HEK293 (cell line): ENCODE measurements at regions not wholly inside any gene's neighbourhood (a gene's known extent, or its start where the extent isn't known, plus 50 kb on each side); places are given as distances from the start of the nearest gene placed in this dataset.
"Not testable (repeated sequence)": the region's sequence is repeated elsewhere in the genome, so short reads cannot be mapped to it uniquely, and the experiment has no call there.

Experiments
- BCL11A ChIP-seq: fragments of 450-650 bp; formaldehyde crosslinking; IDR thresholded peaks from 2 replicates; pipeline ENCODE4 v1.5.1; 2016; ENCODE audit warnings: low read depth, missing biosample characterization, missing genetic modification characterization
- HOXA7 ChIP-seq: sonication (generic); formaldehyde crosslinking; IDR thresholded peaks from 2 replicates; pipeline ENCODE4 v1.8.1; 2022; ENCODE audit warnings: missing genetic modification reagents, borderline replicate concordance
- MYNN ChIP-seq: fragments of 450-650 bp; formaldehyde crosslinking; IDR thresholded peaks from 2 replicates; pipeline ENCODE4 v1.5.1; 2016; ENCODE audit warnings: missing biosample characterization, missing genetic modification characterization, borderline replicate concordance
- RBAK ChIP-seq: fragments of 450-650 bp; formaldehyde crosslinking; IDR thresholded peaks from 2 replicates; pipeline ENCODE4 v1.5.1; 2016; ENCODE audit warnings: missing biosample characterization, missing genetic modification characterization
- REST ChIP-seq: fragments of 450-650 bp; formaldehyde crosslinking; IDR thresholded peaks from 2 replicates; pipeline ENCODE4 v1.5.1; 2016; ENCODE audit warnings: missing biosample characterization, missing genetic modification characterization
- ZBTB1 ChIP-seq: fragments of 450-650 bp; formaldehyde crosslinking; IDR thresholded peaks from 2 replicates; pipeline ENCODE4 v1.5.1; 2016; ENCODE audit warnings: missing biosample characterization, missing genetic modification characterization
- ZNF138 ChIP-seq: fragments of 450-650 bp; formaldehyde crosslinking; IDR thresholded peaks from 2 replicates; pipeline ENCODE4 v1.5.1; 2016; ENCODE audit warnings: missing biosample characterization, missing genetic modification characterization, borderline replicate concordance
- ZNF266 ChIP-seq: fragments of 450-650 bp; formaldehyde crosslinking; IDR thresholded peaks from 2 replicates; pipeline ENCODE4 v1.5.1; 2016; ENCODE audit warnings: missing biosample characterization, missing genetic modification characterization, low read depth
- ZNF274 ChIP-seq, 2 experiments: fragments of 200-500 bp in 1 of 2; fragments of 450-650 bp in 1 of 2; sonication (Bioruptor generic) in 1 of 2; formaldehyde crosslinking in 1 of 2; IDR thresholded peaks; 2 replicates each; pipeline versions ENCODE4 v1.5.1 to v1.6.1; 2014 to 2016; ENCODE audit warnings: borderline replicate concordance in 1 of 2, inconsistent platforms in 1 of 2, low read length in 1 of 2, missing biosample characterization in 1 of 2, missing genetic modification characterization in 1 of 2
- ZNF521 ChIP-seq: fragments of 450-650 bp; formaldehyde crosslinking; IDR thresholded peaks from 2 replicates; pipeline ENCODE4 v1.5.1; 2017; ENCODE audit warnings: missing biosample characterization, mild to moderate bottlenecking, missing genetic modification characterization
- ZNF596 ChIP-seq: fragments of 450-650 bp; IDR thresholded peaks from 2 replicates; pipeline ENCODE4 v1.5.0; 2018; ENCODE audit warnings: missing biosample characterization, mild to moderate bottlenecking, missing genetic modification characterization, moderate library complexity
- TF ChIP-seq, protein P1 (sequence below): fragments of 450-650 bp; formaldehyde crosslinking; IDR thresholded peaks from 2 replicates; pipeline ENCODE4 v1.5.1; 2016; ENCODE audit warnings: missing biosample characterization, missing genetic modification characterization
- TF ChIP-seq, protein P2 (sequence below): fragments of 450-650 bp; formaldehyde crosslinking; optimal IDR thresholded peaks from 2 replicates; pipeline ENCODE3; 2016; ENCODE audit warnings: missing biosample characterization, mild to moderate bottlenecking, missing genetic modification characterization

- TF ChIP-seq, protein P1, sequence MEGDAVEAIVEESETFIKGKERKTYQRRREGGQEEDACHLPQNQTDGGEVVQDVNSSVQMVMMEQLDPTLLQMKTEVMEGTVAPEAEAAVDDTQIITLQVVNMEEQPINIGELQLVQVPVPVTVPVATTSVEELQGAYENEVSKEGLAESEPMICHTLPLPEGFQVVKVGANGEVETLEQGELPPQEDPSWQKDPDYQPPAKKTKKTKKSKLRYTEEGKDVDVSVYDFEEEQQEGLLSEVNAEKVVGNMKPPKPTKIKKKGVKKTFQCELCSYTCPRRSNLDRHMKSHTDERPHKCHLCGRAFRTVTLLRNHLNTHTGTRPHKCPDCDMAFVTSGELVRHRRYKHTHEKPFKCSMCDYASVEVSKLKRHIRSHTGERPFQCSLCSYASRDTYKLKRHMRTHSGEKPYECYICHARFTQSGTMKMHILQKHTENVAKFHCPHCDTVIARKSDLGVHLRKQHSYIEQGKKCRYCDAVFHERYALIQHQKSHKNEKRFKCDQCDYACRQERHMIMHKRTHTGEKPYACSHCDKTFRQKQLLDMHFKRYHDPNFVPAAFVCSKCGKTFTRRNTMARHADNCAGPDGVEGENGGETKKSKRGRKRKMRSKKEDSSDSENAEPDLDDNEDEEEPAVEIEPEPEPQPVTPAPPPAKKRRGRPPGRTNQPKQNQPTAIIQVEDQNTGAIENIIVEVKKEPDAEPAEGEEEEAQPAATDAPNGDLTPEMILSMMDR (tag by site-specific recombination), result not testable (repeated sequence)
- not testable (repeated sequence) for TF ChIP-seq ZNF521 (tag by site-specific recombination); ZNF274 (IDR thresholded peaks at IDR 0.05; ENCODE audit: low read length); ZNF274 (tag by site-specific recombination; IDR thresholded peaks at IDR 0.05; ENCODE audit: borderline replicate concordance); MYNN (tag by site-specific recombination); REST (tag by site-specific recombination); ZNF596 (tag by site-specific recombination); ZNF266; RBAK (tag by site-specific recombination); ZNF138; HOXA7 (CRISPR knock-in tag); ZBTB1 (tag by site-specific recombination); BCL11A (tag by site-specific recombination)
- TF ChIP-seq, protein P2, sequence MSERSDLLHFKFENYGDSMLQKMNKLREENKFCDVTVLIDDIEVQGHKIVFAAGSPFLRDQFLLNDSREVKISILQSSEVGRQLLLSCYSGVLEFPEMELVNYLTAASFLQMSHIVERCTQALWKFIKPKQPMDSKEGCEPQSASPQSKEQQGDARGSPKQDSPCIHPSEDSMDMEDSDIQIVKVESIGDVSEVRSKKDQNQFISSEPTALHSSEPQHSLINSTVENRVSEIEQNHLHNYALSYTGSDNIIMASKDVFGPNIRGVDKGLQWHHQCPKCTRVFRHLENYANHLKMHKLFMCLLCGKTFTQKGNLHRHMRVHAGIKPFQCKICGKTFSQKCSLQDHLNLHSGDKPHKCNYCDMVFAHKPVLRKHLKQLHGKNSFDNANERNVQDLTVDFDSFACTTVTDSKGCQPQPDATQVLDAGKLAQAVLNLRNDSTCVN (tag by site-specific recombination), result not testable (repeated sequence)
These were observed 780.5 kb downstream of the CDH11 start for GRCh38 chr16:64341336-64341735.
